SK-N-SH (cell line): ENCODE measurements at regions not wholly inside any gene's neighbourhood (a gene's known extent, or its start where the extent isn't known, plus 50 kb on each side); places are given as distances from the start of the nearest gene placed in this dataset.

Experiments used
- CTCF ChIA-PET: fragments of 300-600, 350-600 bp; formaldehyde crosslinking; extraction: SDS; loops from one replicate; lab custom pipeline; 2021; lab: Yijun Ruan, JAX
- POLR2A ChIA-PET: fragments of 350-600 bp; sonication (Branson Sonifier 250); formaldehyde crosslinking; extraction: SDS; loops from one replicate; lab custom pipeline; 2020; ENCODE audit warnings: antibody characterized with exemption, inconsistent platforms; lab: Yijun Ruan, JAX
- DNase-seq: peaks from one replicate; pipeline ENCODE4 v3.0.0; 2012
- H2AFZ ChIP-seq: fragments of 200-600 bp; sonication (generic); 2 replicates; pipeline ENCODE4 v1.8.1; 2016; ENCODE audit warnings: antibody characterized with exemption, mild to moderate bottlenecking, low read depth
- H3F3A ChIP-seq: fragments of 200-600 bp; sonication (generic); replicated peaks from 2 replicates; pipeline ENCODE3; 2016; ENCODE audit warnings: antibody characterized with exemption, mild to moderate bottlenecking; ENCODE audit not compliant: insufficient read depth
- H3K27ac ChIP-seq, 2 experiments: fragments of 200-500 bp in 1 of 2; fragments of 200-600 bp in 1 of 2; sonication (Bioruptor generic) in 1 of 2; sonication (generic), shearing (Covaris generic) in 1 of 2; 2 replicates each; pipeline versions ENCODE4 v1.5.1 to v1.6.1; 2014 to 2016; ENCODE audit warnings: low read depth in 2 of 2, inconsistent platforms in 1 of 2, low read length in 1 of 2, mild to moderate bottlenecking in 1 of 2, mixed read lengths in 1 of 2
- H3K27me3 ChIP-seq: fragments of 200-600 bp; sonication (generic), shearing (Covaris generic); 2 replicates; pipeline ENCODE4 v1.6.1; 2016; ENCODE audit warnings: mixed run types; ENCODE audit not compliant: insufficient read depth
- H3K36me3 ChIP-seq, 2 experiments: fragments of 200-500 bp in 1 of 2; fragments of 200-600 bp in 1 of 2; sonication (Bioruptor generic) in 1 of 2; sonication (generic) in 1 of 2; replicated peaks in 1 of 2; 2 replicates each; pipeline versions ENCODE3 to v1.5.1; 2014 to 2016; ENCODE audit warnings: low read length in 1 of 2, mild to moderate bottlenecking in 1 of 2; ENCODE audit not compliant: insufficient read depth in 2 of 2, control insufficient read depth in 1 of 2
- H3K4me1 ChIP-seq, 2 experiments: fragments of 200-500 bp in 1 of 2; fragments of 200-600 bp in 1 of 2; sonication (Bioruptor generic) in 1 of 2; sonication (generic), shearing (Covaris generic) in 1 of 2; 2 replicates each; pipeline versions ENCODE4 v1.5.1 to v1.6.1; 2014 to 2016; ENCODE audit warnings: low read depth in 1 of 2, low read length in 1 of 2, mixed run types in 1 of 2; ENCODE audit not compliant: insufficient read depth in 2 of 2, control insufficient read depth in 1 of 2
- H3K4me2 ChIP-seq: fragments of 200-600 bp; sonication (generic), shearing (Covaris generic); 2 replicates; pipeline ENCODE4 v1.6.1; 2017; ENCODE audit warnings: mixed run types
- H3K4me3 ChIP-seq, 2 experiments: fragments of 200-500 bp in 1 of 2; fragments of 200-600 bp in 1 of 2; sonication (Bioruptor generic) in 1 of 2; sonication (generic), shearing (Covaris generic) in 1 of 2; 2 replicates each; pipeline versions ENCODE4 v1.5.1 to v1.8.1; 2014 to 2016; ENCODE audit warnings: low read depth in 2 of 2, inconsistent platforms in 1 of 2, low read length in 1 of 2, mild to moderate bottlenecking in 1 of 2, mixed read lengths in 1 of 2, moderate library complexity in 1 of 2
- H3K79me2 ChIP-seq: fragments of 200-600 bp; sonication (generic); 2 replicates; pipeline ENCODE4 v1.8.1; 2017; ENCODE audit warnings: mild to moderate bottlenecking; ENCODE audit not compliant: insufficient read depth
- H3K9ac ChIP-seq: fragments of 200-600 bp; sonication (generic); 2 replicates; pipeline ENCODE4 v1.6.1; 2017; ENCODE audit warnings: mixed run types
- H3K9me2 ChIP-seq: fragments of 200-600 bp; sonication (generic); 2 replicates; pipeline ENCODE4 v1.6.1; 2017; ENCODE audit warnings: mixed run types
- H3K9me3 ChIP-seq: fragments of 200-600 bp; sonication (generic); 2 replicates; pipeline ENCODE4 v1.6.1; 2017; ENCODE audit warnings: mixed run types, mild to moderate bottlenecking, moderate library complexity
- H4K20me1 ChIP-seq: fragments of 200-600 bp; sonication (generic); 2 replicates; pipeline ENCODE4 v1.6.1; 2017; ENCODE audit warnings: mild to moderate bottlenecking, mixed run types; ENCODE audit not compliant: insufficient read depth
- CHD2 ChIP-seq: fragments of 150-350 bp; IDR thresholded peaks from 2 replicates; pipeline ENCODE4 v1.6.1; 2018; ENCODE audit warnings: low read length; ENCODE audit not compliant: partially characterized antibody
- ELF1 ChIP-seq: IDR thresholded peaks from 2 replicates; pipeline ENCODE4 v1.4.0; 2012
- FOXJ3 ChIP-seq: sonication (generic); formaldehyde crosslinking; IDR thresholded peaks from 2 replicates; pipeline ENCODE4 v1.5.1; 2020; ENCODE audit warnings: mild to moderate bottlenecking, missing genetic modification reagents
- FOXM1 ChIP-seq: IDR thresholded peaks from 2 replicates; pipeline ENCODE4 v1.4.0; 2012; ENCODE audit warnings: low read depth, mild to moderate bottlenecking
- GABPA ChIP-seq: IDR thresholded peaks from 2 replicates; pipeline ENCODE4 v1.4.0; 2012; ENCODE audit warnings: low read depth, mild to moderate bottlenecking
- GATA2 ChIP-seq: sonication (generic); formaldehyde crosslinking; IDR thresholded peaks from 2 replicates; pipeline ENCODE4 v1.5.0; 2020; ENCODE audit warnings: mild to moderate bottlenecking, missing genetic modification reagents
- IRF3 ChIP-seq: fragments of 150-350 bp; IDR thresholded peaks from 2 replicates; pipeline ENCODE4 v1.6.1; 2016; ENCODE audit warnings: mild to moderate bottlenecking, low read depth, low read length
- JUND ChIP-seq: IDR thresholded peaks from 2 replicates; pipeline ENCODE4 v1.4.0; 2012
- MAX ChIP-seq: IDR thresholded peaks from 2 replicates; pipeline ENCODE4 v1.4.0; 2012; ENCODE audit warnings: low read depth
- MXI1 ChIP-seq: IDR thresholded peaks from 2 replicates; pipeline ENCODE4 v1.6.1; 2012; ENCODE audit warnings: mild to moderate bottlenecking, low read depth, low read length, improper control_type of control experiment
- NFIC ChIP-seq: IDR thresholded peaks from 2 replicates; pipeline ENCODE4 v1.4.0; 2012; ENCODE audit warnings: borderline replicate concordance
- NRF1 ChIP-seq: IDR thresholded peaks from 2 replicates; pipeline ENCODE4 v1.6.1; 2012; ENCODE audit warnings: low read depth, mild to moderate bottlenecking, low read length
- RAD21 ChIP-seq: IDR thresholded peaks from 2 replicates; pipeline ENCODE4 v1.6.1; 2012; ENCODE audit warnings: mild to moderate bottlenecking, low read length
- RFX5 ChIP-seq: IDR thresholded peaks from 2 replicates; pipeline ENCODE4 v1.6.1; 2012; ENCODE audit warnings: mild to moderate bottlenecking, improper control_type of control experiment, low read length
- SIN3A ChIP-seq: IDR thresholded peaks from 2 replicates; pipeline ENCODE4 v1.6.1; 2012; ENCODE audit warnings: low read depth, mild to moderate bottlenecking, low read length, moderate library complexity, borderline replicate concordance
- SMC3 ChIP-seq: IDR thresholded peaks from 2 replicates; pipeline ENCODE4 v1.6.1; 2012; ENCODE audit warnings: low read depth, low read length, improper control_type of control experiment
- TCF12 ChIP-seq: IDR thresholded peaks from 2 replicates; pipeline ENCODE4 v1.4.0; 2012
- WGBS: methylation state at CpG from one replicate; pipeline ENCODE4 v1.1.6; 2017; ENCODE audit warnings: low lambda C conversion rate; 5-methylcytosine and 5-hydroxymethylcytosine counted together
- TF ChIP-seq, protein P1 (sequence below): fragments of 200-600 bp; sonication (generic); IDR thresholded peaks from 2 replicates; pipeline ENCODE4 v1.6.1; 2017; ENCODE audit warnings: antibody characterized with exemption, mild to moderate bottlenecking, moderate library complexity
- TF ChIP-seq, protein P2 (sequence below): IDR thresholded peaks from 2 replicates; pipeline ENCODE4 v1.4.0; 2012; ENCODE audit warnings: low read depth, borderline replicate concordance
- TF ChIP-seq, protein P3 (sequence below): IDR thresholded peaks from 2 replicates; pipeline ENCODE4 v1.4.0; 2012; ENCODE audit warnings: low read depth, borderline replicate concordance

- Histone ChIP-seq H3K9me3 (no peaks in the 10 kb centered on the region), H3K4me3 (no peak overlapping the region), H3K36me3 (no peaks in the 10 kb centered on the region), H3K79me2 (no peaks in the 10 kb centered on the region), H3K9ac (no peak overlapping the region), H4K20me1 (no peaks in the 10 kb centered on the region), H3K27me3 (no peaks in the 10 kb centered on the region), H3F3A (peaks cover 7% of the 10 kb centered on the region), H3K4me2 (no peak overlapping the region), H3K27ac (no peak overlapping the region; a peak in 1 of 4 replicates), H3K4me1 (peaks cover 0 to under 1% of the 10 kb centered on the region in 2 experiments; a peak in 2 of 4 replicates), H3K9me2 (no peaks in the 10 kb centered on the region), H2AFZ (no peak overlapping the region)
- TF ChIP-seq CHD2, result no peak
- TF ChIP-seq FOXJ3 (CRISPR knock-in tag), result no peak
- TF ChIP-seq ELF1, result no peak
- no peak for TF ChIP-seq RAD21
- no peak for TF ChIP-seq SIN3A
- no peak for TF ChIP-seq TCF12
- no peak for TF ChIP-seq MXI1
- TF ChIP-seq GABPA, result no peak
- no peak for TF ChIP-seq FOXM1
- TF ChIP-seq, protein P1, sequence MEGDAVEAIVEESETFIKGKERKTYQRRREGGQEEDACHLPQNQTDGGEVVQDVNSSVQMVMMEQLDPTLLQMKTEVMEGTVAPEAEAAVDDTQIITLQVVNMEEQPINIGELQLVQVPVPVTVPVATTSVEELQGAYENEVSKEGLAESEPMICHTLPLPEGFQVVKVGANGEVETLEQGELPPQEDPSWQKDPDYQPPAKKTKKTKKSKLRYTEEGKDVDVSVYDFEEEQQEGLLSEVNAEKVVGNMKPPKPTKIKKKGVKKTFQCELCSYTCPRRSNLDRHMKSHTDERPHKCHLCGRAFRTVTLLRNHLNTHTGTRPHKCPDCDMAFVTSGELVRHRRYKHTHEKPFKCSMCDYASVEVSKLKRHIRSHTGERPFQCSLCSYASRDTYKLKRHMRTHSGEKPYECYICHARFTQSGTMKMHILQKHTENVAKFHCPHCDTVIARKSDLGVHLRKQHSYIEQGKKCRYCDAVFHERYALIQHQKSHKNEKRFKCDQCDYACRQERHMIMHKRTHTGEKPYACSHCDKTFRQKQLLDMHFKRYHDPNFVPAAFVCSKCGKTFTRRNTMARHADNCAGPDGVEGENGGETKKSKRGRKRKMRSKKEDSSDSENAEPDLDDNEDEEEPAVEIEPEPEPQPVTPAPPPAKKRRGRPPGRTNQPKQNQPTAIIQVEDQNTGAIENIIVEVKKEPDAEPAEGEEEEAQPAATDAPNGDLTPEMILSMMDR, result no peak
- TF ChIP-seq NFIC, result no peak
- no peak for TF ChIP-seq JUND
- TF ChIP-seq MAX, result no peak
- TF ChIP-seq GATA2 (CRISPR knock-in tag), result no peak
- TF ChIP-seq NRF1, result no peak
- TF ChIP-seq IRF3, result no peak
- no peak for TF ChIP-seq RFX5
- CTCF ChIA-PET, result no interaction called here
- POLR2A ChIA-PET, result no interaction called here
- WGBS, result 86% methylated on average over 4 of the region's 4 CpGs
- no peak for DNase-seq
Observed at GRCh38 chr15:35717721-35718120, 171.8 kb upstream of the DPH6 start.

- Histone ChIP-seq H3K27ac (no peak overlapping the region), H3F3A (peaks cover 22% of the 10 kb centered on the region), H2AFZ (no peak overlapping the region), H4K20me1 (no peaks in the 10 kb centered on the region), H3K4me2 (no peak overlapping the region), H3K9me2 (no peaks in the 10 kb centered on the region), H3K79me2 (no peaks in the 10 kb centered on the region), H3K9ac (no peak overlapping the region), H3K9me3 (no peaks in the 10 kb centered on the region), H3K27me3 (no peaks in the 10 kb centered on the region), H3K4me3 (no peak overlapping the region), H3K36me3 (no peaks in the 10 kb centered on the region), H3K4me1 (peaks cover 0 to 17% of the 10 kb centered on the region in 2 experiments; a peak in 1 of 4 replicates)
- CTCF ChIA-PET, result interaction anchor here (0.6 kb wide), 1 partner anchor 97 kb away, joined by 3 read pairs; no protein-coding TSS in a partner anchor
- POLR2A ChIA-PET, result no interaction called here
- no peak for DNase-seq
- 68% methylated on average over 2 of the region's 2 CpGs for WGBS
- TF ChIP-seq NFIC (no peak), SMC3 (no peak), MAX (no peak), CHD2 (no peak), JUND (no peak)
- TF ChIP-seq, protein P2, sequence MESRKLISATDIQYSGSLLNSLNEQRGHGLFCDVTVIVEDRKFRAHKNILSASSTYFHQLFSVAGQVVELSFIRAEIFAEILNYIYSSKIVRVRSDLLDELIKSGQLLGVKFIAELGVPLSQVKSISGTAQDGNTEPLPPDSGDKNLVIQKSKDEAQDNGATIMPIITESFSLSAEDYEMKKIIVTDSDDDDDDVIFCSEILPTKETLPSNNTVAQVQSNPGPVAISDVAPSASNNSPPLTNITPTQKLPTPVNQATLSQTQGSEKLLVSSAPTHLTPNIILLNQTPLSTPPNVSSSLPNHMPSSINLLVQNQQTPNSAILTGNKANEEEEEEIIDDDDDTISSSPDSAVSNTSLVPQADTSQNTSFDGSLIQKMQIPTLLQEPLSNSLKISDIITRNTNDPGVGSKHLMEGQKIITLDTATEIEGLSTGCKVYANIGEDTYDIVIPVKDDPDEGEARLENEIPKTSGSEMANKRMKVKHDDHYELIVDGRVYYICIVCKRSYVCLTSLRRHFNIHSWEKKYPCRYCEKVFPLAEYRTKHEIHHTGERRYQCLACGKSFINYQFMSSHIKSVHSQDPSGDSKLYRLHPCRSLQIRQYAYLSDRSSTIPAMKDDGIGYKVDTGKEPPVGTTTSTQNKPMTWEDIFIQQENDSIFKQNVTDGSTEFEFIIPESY, result no peak
- TF ChIP-seq, protein P3, sequence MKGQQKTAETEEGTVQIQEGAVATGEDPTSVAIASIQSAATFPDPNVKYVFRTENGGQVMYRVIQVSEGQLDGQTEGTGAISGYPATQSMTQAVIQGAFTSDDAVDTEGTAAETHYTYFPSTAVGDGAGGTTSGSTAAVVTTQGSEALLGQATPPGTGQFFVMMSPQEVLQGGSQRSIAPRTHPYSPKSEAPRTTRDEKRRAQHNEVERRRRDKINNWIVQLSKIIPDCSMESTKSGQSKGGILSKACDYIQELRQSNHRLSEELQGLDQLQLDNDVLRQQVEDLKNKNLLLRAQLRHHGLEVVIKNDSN, result no peak
Observed at GRCh38 chr15:35720019-35720418, 174.1 kb upstream of the DPH6 start.
